IPS-11a (cell line): ENCODE measurements at regions not wholly inside any gene's neighbourhood (a gene's known extent, or its start where the extent isn't known, plus 50 kb on each side); places are given as distances from the start of the nearest gene placed in this dataset.
"Not testable (repeated sequence)": the region's sequence is repeated elsewhere in the genome, so short reads cannot be mapped to it uniquely, and the experiment has no call there.

ENCODE experiments used
- H3K4me3 ChIP-seq: one replicate; pipeline ENCODE4 v1.5.1; 2013; ENCODE audit warnings: low read depth, low read length, control low read depth

DNA sequence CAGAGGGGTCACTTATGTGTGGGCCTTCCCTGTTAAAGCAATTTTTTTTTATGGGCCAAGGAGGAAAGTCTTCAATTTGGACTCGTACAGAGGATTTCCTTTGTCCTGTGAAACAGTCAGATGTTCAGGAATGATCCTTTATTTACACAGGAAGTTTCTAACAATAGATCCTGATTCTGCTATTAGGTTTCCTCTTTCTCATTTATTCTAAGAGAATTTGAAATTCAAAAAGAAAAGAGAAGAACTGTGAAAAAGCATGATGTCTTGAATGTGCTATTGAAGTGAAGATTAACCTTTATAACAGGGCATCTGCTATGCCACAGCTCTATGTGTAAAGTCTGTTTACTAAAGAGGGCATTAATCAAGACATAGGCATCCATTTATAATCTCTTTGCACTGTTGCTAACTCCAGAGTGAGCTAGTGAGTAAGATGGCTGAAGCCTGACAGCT is 105.3 kb upstream of the FAM98A start:
- H3K4me3 ChIP-seq: no peak overlapping the region

DNA sequence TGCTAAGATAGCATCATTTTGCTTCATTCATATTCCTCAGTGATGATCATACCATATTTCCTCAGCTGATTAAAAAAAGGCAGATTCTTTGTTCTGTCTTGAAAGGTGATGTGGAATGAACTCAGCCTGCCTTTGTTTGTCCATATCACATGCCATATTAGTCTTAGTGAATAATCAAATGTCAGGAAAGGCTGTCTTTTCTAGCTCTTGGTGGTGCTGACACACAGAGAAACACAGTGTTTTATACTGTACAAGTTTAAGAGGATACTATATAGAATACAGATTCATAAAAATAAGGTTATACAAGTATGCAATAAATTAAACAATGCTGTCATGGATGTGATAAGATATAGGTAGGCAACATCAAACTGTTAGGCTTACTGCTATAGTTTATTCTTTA is 97.1 kb upstream of the FAM98A start:
- H3K4me3 ChIP-seq: no peak overlapping the region

DNA sequence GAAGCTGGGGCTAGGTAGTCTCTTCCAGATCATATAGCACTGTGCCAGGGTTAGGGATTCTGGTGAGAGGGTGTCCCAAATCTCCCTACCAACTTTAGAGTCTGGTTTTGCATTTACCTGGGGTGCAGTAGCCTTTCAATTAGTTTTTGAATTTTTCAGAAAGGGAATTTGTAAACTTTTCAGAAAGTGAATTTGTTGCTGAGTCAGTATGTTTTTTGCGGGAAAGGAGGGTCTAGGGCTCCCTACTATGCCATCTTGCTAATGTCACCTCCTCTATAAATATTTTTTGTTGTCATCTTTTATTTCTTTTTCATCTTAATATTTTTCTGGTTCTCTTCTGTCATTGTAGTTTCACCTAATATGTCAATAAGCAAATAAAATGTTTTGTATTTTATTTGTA is 95.8 kb upstream of the FAM98A start:
- no peak overlapping the region for H3K4me3 ChIP-seq

DNA sequence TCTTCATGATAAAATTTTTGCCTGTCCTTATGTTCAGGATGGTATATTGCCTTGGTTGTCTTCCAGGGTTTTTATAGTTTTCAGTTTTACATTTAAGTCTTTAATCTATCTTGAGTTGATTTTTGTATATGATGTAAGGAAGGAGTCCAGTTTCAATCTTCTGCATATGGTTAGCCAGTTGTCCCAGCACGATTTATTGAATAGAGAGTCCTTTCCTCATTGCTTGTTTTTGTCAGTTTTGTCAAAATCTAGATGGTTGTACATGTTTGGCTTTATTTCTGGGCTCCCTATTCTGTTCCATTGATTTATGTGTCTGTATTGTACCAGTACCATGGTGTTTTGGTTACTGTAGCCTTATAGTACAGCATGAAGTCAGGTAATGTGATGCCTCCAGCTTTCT is 91.6 kb upstream of the FAM98A start:
- H3K4me3 ChIP-seq: not testable (repeated sequence)

DNA sequence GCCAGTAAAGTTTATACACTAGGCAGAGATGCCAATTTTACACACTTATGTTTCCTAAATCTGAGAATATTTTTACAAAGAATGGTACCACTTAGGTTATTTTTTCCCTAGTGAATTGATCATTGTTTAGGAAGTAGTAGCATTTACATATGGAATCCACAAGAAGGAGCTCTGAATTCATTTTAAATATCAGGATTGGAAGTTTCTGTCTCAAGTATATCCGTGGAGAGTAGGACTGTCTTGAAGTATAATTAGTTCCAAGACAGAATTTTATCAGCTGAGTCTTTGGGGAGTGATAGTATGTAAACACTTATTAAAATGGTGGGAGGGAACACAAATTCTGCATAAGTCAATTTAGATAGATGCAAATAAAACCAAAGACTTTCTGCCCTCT is 82.3 kb upstream of the FAM98A start:
- H3K4me3 ChIP-seq: no peak overlapping the region

DNA sequence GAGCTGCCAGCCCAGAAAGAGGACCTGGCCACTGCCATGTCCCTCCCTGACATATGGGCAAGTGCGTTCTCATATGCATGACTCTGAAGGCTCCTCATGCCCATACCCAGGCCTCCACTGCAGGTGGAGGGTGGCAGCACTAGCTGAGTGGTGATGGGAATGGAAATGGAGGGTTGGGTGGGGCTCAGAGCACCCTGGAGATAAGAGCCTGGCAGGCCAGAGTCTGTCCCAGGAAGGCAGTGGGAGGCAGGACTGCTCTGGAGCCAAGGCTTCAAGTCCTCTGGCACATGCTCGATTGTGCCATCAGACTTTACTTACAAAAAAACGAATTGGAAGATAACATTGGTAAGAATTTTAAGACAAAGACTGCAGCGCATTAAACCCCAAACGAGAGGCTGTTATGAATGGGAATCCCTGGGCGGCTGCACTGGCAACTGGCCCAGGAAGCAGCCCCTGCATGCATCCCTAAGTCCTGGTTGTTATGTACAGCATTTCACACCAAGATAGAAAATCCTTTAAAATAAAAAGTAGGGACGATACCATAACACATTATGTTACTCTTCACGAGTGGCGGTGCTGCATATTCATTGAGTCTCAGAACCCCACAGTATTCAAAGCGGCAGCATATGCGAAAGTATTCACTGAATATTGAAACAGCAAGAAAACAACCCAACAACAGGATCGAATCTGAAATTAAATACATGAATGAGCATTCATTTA is 81.7 kb upstream of the FAM98A start:
- H3K4me3 ChIP-seq: no peak overlapping the region

DNA sequence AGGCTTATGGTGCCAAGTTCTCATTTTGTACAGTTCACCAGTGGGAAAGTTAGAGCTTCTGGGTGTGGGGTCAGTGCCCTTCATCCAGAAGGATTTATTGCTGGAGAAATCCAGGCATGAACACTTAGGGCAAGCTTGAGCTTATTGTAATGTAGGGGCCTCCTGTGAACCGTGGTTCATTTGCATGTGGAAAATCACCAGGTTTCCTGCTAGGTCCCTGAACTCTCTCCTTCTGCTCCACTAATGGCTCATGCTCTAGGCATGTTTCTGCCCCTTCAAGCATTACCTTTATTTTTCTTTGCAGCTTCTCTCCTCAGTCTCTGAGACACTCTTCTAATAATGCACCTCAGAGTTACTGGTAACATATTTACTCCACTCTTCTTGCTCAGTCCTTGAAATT is 79.3 kb upstream of the FAM98A start:
- no peak overlapping the region for H3K4me3 ChIP-seq

DNA sequence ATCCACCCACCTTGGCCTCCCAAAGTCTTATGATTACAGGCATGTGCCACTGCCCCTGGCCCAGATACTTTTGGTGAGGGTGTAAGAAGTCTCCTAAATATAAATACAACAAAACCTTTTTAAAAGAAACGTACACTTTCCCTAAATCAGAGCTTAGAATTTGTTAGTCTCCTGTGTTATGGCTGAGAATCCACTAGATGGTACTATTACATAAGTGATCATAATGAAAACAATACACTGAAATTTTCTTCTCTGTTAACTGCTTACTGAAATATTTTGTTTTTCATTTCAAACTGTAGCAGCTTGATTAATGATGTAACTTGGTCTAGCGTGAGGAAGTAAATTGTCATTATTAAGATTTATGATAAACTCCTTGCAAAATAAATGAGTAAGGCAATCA is 74.8 kb upstream of the FAM98A start:
- H3K4me3 ChIP-seq: no peak overlapping the region

DNA sequence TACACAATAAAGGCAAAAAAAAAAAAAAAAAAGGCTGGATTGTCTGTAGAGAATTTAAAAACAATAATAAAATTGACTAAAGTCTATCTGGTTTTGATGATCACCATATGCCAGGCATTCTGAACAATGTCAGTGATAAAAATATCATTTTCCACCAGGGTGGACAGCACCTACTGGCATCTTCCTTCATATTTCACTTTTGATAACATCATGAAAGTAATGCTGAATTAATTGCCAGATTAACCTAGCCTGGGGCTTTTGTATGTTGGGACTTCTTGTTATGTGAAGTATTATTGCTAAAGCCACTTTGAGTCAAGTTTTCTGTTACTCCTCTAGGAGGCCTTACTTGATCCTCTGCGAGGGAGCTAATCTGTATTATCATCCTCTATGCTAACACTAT is 73.8 kb upstream of the FAM98A start:
- H3K4me3 ChIP-seq: no peak overlapping the region

DNA sequence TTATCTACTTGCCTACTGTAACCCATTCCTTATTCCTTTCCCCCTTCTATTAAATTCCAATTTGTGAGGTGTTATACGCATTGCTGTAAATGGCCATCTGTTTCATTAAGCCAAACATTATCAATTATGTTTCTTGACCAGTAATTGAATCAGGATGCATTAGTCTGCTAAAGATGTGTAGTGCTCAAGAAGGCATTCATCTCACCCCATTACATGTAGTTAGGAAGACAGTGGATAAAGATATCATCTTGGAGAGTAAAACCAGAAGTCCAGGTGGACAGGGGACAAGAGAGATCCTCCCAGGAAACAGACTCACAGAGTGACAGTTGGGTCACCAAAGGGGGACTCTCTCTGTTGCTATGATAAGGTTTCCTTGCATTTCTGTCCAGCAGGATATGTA is 73.3 kb upstream of the FAM98A start:
- no peak overlapping the region for H3K4me3 ChIP-seq

DNA sequence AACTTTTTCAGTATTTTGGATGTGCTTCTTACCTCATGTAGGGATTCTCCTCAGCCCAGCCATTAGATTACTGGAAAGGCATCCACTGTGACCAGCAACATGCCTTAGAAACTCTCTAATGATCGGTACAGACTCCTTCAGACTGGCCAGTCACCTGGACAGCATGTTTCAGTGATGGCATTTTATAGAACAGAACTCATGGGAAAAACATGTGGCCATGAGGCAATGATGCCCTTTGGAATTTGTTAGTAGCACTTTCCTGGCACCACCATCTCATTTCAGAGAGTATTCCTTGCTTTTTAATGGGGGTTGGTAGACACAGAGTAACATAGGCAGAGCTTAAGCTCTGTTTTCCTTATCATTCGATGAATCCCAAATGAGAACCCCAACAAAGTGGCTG is 72.1 kb upstream of the FAM98A start:
- no peak overlapping the region for H3K4me3 ChIP-seq

DNA sequence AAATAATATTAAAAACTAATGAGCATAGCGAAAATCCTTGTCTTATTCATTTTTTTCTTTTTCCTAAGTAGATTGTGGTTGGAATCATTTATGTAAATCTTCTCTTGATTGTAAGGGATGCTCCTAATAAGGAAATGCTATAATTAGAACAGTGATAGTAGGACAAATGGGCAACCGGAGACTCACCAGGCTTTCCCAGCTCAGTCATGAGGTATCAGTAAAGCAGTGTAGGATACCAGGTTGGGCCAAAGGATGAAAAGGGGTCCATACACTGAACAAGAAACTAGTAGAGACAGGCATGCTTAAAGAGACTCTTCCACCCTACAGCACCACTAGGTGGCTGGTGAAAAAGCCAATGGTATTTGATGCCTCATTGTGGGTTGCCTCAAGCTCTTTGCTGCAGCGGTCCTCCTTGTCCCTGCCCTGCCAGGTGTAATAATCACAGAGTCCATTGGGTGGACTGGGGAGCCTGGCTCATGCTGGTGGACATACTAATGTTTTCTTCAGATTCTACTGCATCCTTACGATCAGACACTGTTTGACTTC is 71.4 kb upstream of the FAM98A start:
- no peak overlapping the region for H3K4me3 ChIP-seq

DNA sequence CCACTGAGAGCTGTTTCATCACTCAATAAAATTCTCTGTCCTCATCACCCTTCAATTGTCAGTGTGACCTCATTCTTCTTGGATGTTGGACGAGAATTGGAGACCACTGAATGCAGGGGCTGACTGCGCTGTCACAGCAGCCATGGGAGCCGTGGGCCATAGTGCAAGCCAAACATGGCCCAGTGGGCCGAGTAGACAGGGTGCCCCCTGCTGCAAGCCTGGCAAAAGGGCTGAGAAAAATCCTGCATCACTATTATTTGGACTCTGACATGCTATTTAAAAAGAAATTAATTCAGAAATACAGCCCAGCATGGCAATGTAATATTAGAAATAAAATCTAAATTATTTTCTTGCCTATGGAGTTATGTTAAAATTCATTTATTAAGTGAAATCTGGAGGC is 67.8 kb upstream of the FAM98A start:
- H3K4me3 ChIP-seq: no peak overlapping the region

DNA sequence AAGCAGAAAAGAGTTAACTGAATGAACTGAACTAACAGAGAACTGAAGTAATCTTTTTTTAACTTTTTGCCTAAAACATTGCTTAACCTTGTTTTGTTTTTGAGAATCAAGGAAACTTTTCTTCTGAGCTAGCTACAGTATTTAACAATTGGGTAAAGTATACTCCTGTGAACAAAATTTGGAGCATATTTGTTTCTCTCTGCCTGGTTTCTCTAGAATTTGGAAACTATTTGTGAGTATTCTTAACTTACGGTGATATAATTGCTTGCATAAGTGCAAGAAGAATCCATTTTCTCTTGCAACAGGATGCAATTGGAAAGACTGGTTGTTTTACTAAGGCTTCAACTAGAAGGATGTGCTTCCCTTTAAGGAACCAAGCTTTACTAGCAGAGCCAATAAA is 65.9 kb upstream of the FAM98A start:
- no peak overlapping the region for H3K4me3 ChIP-seq

DNA sequence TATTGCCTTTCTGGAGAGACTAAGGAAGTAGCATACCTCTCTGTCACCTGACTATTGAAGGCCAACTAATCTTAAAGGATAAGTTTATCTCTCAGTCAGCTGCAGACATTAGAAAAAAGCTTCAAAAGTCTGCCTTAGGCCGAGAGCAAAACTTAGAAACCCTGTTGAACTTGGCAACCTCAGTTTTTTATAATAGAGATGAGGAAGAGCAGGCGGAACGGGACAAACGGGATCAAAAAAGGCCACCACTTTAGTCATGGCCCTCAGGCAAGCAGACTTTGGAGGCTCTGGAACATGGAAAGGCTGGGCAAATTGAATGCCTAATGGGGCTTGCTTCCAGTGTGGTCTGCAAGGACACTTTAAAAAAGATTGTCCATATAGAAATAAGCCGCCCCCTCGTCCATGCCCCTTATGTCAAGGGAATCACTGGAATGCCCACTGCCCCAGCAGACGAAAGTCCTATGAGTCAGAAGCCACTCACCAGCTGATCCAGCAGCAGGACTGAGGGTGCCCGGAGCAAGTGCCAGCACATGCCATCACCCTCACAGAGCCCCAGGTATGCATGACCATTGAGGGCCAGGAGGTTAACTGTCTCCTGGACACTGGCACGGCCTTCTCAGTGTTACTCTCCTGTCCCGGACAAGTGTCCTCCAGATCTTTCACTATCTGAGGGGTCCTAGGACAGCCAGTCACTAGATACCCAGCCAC is 61.5 kb upstream of the FAM98A start:
- no peak overlapping the region for H3K4me3 ChIP-seq

DNA sequence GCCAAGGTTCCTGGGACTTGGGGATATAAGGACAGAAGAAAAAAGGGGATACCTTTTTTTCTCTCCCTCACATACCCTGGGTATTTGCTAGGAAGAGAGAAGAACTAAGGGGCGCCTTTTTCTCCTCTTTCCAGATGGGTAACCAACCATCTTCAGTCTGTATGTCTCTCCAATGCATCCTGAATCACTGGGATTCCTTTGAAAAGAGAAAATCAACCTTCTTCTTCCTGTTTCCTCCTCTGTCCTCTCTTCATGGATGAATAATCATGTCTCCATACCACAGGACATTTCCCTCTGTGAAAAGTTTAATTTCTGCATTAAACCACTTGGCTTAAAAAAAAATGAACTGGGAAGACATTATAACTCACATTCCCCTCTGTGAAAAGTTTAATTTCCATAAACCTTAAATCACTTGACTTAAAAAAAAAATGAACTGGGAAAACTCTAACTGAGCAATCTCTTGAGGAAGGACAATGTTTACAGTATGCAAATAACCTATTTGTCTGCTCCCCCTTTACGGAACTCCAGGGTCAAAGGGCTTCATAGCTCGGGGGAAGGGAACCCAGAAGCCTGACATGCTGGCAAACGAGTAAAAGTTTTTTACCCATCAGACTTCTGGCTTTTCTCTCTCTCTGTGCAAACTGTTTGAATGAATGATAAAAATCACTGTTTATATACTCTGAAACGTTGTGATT is 56.7 kb upstream of the FAM98A start:
- H3K4me3 ChIP-seq: no peak overlapping the region

DNA sequence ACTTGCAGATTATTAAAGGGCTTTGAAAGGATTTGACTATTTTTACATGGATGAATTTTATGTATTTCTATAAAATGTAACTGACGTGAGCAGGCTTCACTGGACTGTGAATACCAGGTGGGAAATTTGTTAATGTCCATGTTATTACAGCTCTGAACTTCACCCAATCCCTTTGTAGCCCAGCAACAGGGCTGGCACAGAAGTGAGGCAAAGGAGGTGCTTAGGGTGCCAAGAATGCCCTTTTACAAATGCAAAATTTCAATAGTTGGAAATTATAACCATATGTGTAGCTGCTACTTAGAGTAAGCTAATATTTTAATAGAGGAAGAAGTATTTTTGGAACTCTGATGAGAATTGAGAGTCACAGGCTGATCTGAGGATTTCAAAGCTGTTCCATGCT is 53.7 kb upstream of the FAM98A start:
- no peak overlapping the region for H3K4me3 ChIP-seq

DNA sequence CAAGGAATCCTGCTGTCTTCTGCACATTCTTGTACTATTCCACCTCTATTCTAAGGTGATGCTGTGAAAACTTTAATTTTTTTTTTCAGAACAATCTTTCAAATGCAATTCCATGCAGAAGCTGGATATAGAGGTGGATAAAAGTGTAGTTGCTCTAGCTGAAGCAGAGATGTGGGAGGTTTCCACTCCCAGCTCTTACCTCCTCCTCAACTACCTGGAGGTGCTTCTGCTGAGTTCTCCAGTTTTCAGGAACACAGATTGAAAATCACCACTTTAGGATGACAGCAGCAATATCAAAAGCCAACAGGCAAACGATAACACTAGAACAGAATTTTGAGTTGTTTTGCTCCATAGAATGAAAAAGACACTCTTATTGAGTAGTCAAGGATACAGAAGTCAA is 51.1 kb upstream of the FAM98A start:
- H3K4me3 ChIP-seq: no peak overlapping the region
